ENCODE measurements at regions not wholly inside any gene's neighbourhood (a gene's known extent, or its start where the extent isn't known, plus 50 kb on each side); places are given as distances from the start of the nearest gene placed in this dataset.

DNA sequence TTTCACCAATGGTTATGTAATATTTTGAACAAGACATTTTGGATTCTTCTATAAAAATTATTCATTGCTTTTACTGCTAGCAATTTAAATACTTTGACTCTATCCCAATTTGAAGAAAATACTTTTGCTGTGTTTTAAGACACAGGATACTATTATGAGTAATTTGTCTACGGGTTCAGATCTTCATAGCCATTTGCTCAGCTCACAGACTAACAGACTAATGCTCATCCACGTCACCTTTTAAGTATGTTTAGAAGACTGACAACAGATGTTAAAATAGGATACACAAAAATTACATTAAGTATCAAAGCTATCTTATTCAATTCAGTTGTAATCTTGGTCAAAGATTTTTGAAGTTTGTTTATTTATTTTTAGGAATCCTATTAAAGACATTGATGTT lies 251.3 kb upstream of the CHRM2 start:
- TF ChIP-seq, protein P1, sequence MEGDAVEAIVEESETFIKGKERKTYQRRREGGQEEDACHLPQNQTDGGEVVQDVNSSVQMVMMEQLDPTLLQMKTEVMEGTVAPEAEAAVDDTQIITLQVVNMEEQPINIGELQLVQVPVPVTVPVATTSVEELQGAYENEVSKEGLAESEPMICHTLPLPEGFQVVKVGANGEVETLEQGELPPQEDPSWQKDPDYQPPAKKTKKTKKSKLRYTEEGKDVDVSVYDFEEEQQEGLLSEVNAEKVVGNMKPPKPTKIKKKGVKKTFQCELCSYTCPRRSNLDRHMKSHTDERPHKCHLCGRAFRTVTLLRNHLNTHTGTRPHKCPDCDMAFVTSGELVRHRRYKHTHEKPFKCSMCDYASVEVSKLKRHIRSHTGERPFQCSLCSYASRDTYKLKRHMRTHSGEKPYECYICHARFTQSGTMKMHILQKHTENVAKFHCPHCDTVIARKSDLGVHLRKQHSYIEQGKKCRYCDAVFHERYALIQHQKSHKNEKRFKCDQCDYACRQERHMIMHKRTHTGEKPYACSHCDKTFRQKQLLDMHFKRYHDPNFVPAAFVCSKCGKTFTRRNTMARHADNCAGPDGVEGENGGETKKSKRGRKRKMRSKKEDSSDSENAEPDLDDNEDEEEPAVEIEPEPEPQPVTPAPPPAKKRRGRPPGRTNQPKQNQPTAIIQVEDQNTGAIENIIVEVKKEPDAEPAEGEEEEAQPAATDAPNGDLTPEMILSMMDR (IDR thresholded peaks at IDR 0.05), result no peak
- TF ChIP-seq POLR2A (IDR thresholded peaks at IDR 0.05), result no peak
- TF ChIP-seq POLR2AphosphoS5 (IDR thresholded peaks at IDR 0.05), result no peak

Measured in transverse colon (tissue), 4 donors.